H1 (cell line): ENCODE measurements at regions not wholly inside any gene's neighbourhood (a gene's known extent, or its start where the extent isn't known, plus 50 kb on each side); places are given as distances from the start of the nearest gene placed in this dataset.

Experiments
- CTCF ChIA-PET: fragments of 300-600 bp; sonication (Branson Sonifier 250); formaldehyde crosslinking; loops from one replicate; lab custom pipeline; 2021; ENCODE audit not compliant: partially characterized antibody; lab: Charles Lee
- POLR2A ChIA-PET: fragments of 300-600 bp; sonication (Branson Sonifier 250); formaldehyde crosslinking; loops from one replicate; lab custom pipeline; 2021; ENCODE audit warnings: inconsistent platforms; ENCODE audit not compliant: partially characterized antibody; lab: Charles Lee
- DNase-seq, 2 experiments: peaks; one replicate each; pipeline versions ENCODE4 v3.0.0 to v3.0.0-alpha.2; 2010 to 2022; ENCODE audit warnings: low spot score in 2 of 2, low read depth in 1 of 2, mixed read lengths in 1 of 2
- FAIRE-seq: peaks from 2 replicates; lab custom pipeline; 2011; peaks lifted over from hg19 to GRCh38; lab: Jason Lieb, UNC
- H2AFZ ChIP-seq: 2 replicates; pipeline ENCODE4 v1.8.1; 2012; ENCODE audit warnings: low read length, inconsistent platforms
- H2AK5ac ChIP-seq: 2 replicates; pipeline ENCODE4 v1.6.1; 2013; ENCODE audit warnings: low read depth, low read length
- H2BK120ac ChIP-seq: replicated peaks from 2 replicates; pipeline ENCODE3; 2013; ENCODE audit warnings: low read depth, low read length, inconsistent platforms
- H2BK12ac ChIP-seq: 2 replicates; pipeline ENCODE4 v1.6.1; 2013; ENCODE audit warnings: low read depth, low read length
- H2BK15ac ChIP-seq: 2 replicates; pipeline ENCODE4 v1.6.1; 2013; ENCODE audit warnings: low read length
- H2BK20ac ChIP-seq: 2 replicates; pipeline ENCODE4 v1.6.1; 2013; ENCODE audit warnings: low read length
- H2BK5ac ChIP-seq: 2 replicates; pipeline ENCODE4 v1.6.1; 2013; ENCODE audit warnings: low read depth, low read length
- H3K14ac ChIP-seq: 2 replicates; pipeline ENCODE4 v1.6.1; 2013; ENCODE audit warnings: inconsistent platforms; ENCODE audit not compliant: insufficient read length
- H3K18ac ChIP-seq: 2 replicates; pipeline ENCODE4 v1.6.1; 2013; ENCODE audit warnings: low read length; ENCODE audit errors: extremely low read depth
- H3K23ac ChIP-seq: 2 replicates; pipeline ENCODE4 v1.6.1; 2013; ENCODE audit warnings: inconsistent platforms; ENCODE audit not compliant: insufficient read length
- H3K23me2 ChIP-seq: 2 replicates; pipeline ENCODE4 v1.6.1; 2013; ENCODE audit warnings: low read depth, low read length
- H3K27ac ChIP-seq: 2 replicates; pipeline ENCODE4 v1.6.1; 2011; ENCODE audit warnings: low read depth, low read length, inconsistent platforms
- H3K27me3 ChIP-seq, 4 experiments: replicated peaks in 1 of 4; 1 replicate in 1 of 4; 2 replicates in 3 of 4; pipeline versions ENCODE4 v1.6.1 to v1.8.1; 2011 to 2013; ENCODE audit warnings: low read length in 3 of 4, mild to moderate bottlenecking in 3 of 4, inconsistent platforms in 2 of 4, mixed read lengths in 2 of 4, moderate library complexity in 1 of 4; ENCODE audit not compliant: control insufficient read depth in 3 of 4, insufficient read depth in 3 of 4; ENCODE audit errors: extremely low read depth in 1 of 4
- H3K36me3 ChIP-seq, 4 experiments: 2 replicates each; pipeline versions ENCODE4 v1.6.1 to v1.8.1; 2011 to 2013; ENCODE audit warnings: mild to moderate bottlenecking in 4 of 4, low read length in 3 of 4, moderate library complexity in 2 of 4, control low read depth in 1 of 4, inconsistent platforms in 1 of 4; ENCODE audit not compliant: insufficient read depth in 4 of 4, control insufficient read depth in 2 of 4
- H3K4ac ChIP-seq: replicated peaks from 2 replicates; pipeline ENCODE3; 2013; ENCODE audit warnings: low read length, low read depth, mixed read lengths, inconsistent platforms; ENCODE audit not compliant: insufficient read length
- H3K4me1 ChIP-seq, 4 experiments: replicated peaks in 1 of 4; 1 replicate in 1 of 4; 2 replicates in 3 of 4; pipeline versions ENCODE4 v1.6.1 to v1.8.1; 2011 to 2013; ENCODE audit warnings: low read length in 3 of 4, inconsistent platforms in 2 of 4, mixed read lengths in 1 of 4; ENCODE audit not compliant: insufficient read depth in 4 of 4, control insufficient read depth in 3 of 4
- H3K4me2 ChIP-seq, 2 experiments: 2 replicates each; pipeline versions ENCODE4 v1.6.1 to v1.8.1; 2011 to 2013; ENCODE audit warnings: low read depth in 2 of 2, low read length in 2 of 2, control low read depth in 1 of 2, inconsistent platforms in 1 of 2, mild to moderate bottlenecking in 1 of 2; ENCODE audit not compliant: insufficient read depth in 1 of 2
- H3K4me3 ChIP-seq, 4 experiments: fragments of 200-600, 300-600 bp in 1 of 4; sonication (generic), shearing (Covaris generic), sonication (Bioruptor Twin) in 1 of 4; 2 replicates each; pipeline versions ENCODE4 v1.5.1 to v1.8.1; 2011 to 2016; ENCODE audit warnings: low read length in 4 of 4, low read depth in 3 of 4, control low read depth in 2 of 4, inconsistent platforms in 2 of 4, mild to moderate bottlenecking in 2 of 4, mixed read lengths in 1 of 4, moderate library complexity in 1 of 4; ENCODE audit not compliant: insufficient read depth in 2 of 4; ENCODE audit errors: extremely low read depth in 1 of 4
- H3K56ac ChIP-seq: replicated peaks from 2 replicates; pipeline ENCODE3; 2013; ENCODE audit warnings: low read depth, mild to moderate bottlenecking, mixed read lengths, low read length, inconsistent platforms; ENCODE audit not compliant: insufficient read length
- H3K79me1 ChIP-seq: 2 replicates; pipeline ENCODE4 v1.6.1; 2013; ENCODE audit warnings: low read depth, low read length, control low read depth
- H3K79me2 ChIP-seq, 2 experiments: 2 replicates each; pipeline versions ENCODE4 v1.6.1 to v1.8.1; 2012 to 2013; ENCODE audit warnings: low read length in 2 of 2, mild to moderate bottlenecking in 2 of 2, inconsistent platforms in 1 of 2; ENCODE audit not compliant: insufficient read depth in 2 of 2, control insufficient read depth in 1 of 2
- H3K9ac ChIP-seq, 4 experiments: replicated peaks in 1 of 4; 1 replicate in 1 of 4; 2 replicates in 3 of 4; pipeline versions ENCODE4 v1.6.1 to v1.8.1; 2011 to 2013; ENCODE audit warnings: low read depth in 3 of 4, low read length in 3 of 4, control low read depth in 2 of 4, mild to moderate bottlenecking in 2 of 4, moderate library complexity in 2 of 4, inconsistent platforms in 1 of 4; ENCODE audit errors: extremely low read depth in 1 of 4
- H3K9me3 ChIP-seq, 2 experiments: 2 replicates each; pipeline versions ENCODE4 v1.6.1 to v1.8.1; 2012 to 2013; ENCODE audit warnings: mild to moderate bottlenecking in 2 of 2, moderate library complexity in 2 of 2, control low read depth in 1 of 2, inconsistent platforms in 1 of 2, low read depth in 1 of 2, low read length in 1 of 2, mixed read lengths in 1 of 2; ENCODE audit not compliant: insufficient read depth in 2 of 2
- H4K20me1 ChIP-seq, 2 experiments: replicated peaks in 1 of 2; 2 replicates each; pipeline versions ENCODE3 to v1.8.1; 2011 to 2013; ENCODE audit warnings: inconsistent platforms in 2 of 2, low read length in 2 of 2, mild to moderate bottlenecking in 1 of 2; ENCODE audit not compliant: insufficient read depth in 2 of 2, control insufficient read depth in 1 of 2
- H4K5ac ChIP-seq: 2 replicates; pipeline ENCODE4 v1.6.1; 2013; ENCODE audit warnings: low read length, low read depth, mixed read lengths, inconsistent platforms; ENCODE audit not compliant: insufficient read length
- H4K8ac ChIP-seq: 2 replicates; pipeline ENCODE4 v1.8.0; 2013; ENCODE audit warnings: mild to moderate bottlenecking, moderate library complexity, low read length, inconsistent platforms; ENCODE audit not compliant: insufficient read depth; ENCODE audit errors: extremely low read depth
- H4K91ac ChIP-seq: replicated peaks from 2 replicates; pipeline ENCODE3; 2013; ENCODE audit warnings: low read length, mixed read lengths, inconsistent platforms; ENCODE audit not compliant: insufficient read length
- ASH2L ChIP-seq: fragments of 200-600, 300-600 bp; sonication (generic); IDR thresholded peaks from one replicate; pipeline ENCODE4 v1.7.1; 2017; ENCODE audit warnings: low read length
- BACH1 ChIP-seq: IDR thresholded peaks from 2 replicates; pipeline ENCODE4 v1.6.1; 2012; ENCODE audit warnings: low read length, improper control_type of control experiment
- CHD1 ChIP-seq: IDR thresholded peaks from 2 replicates; pipeline ENCODE4 v1.6.1; 2012; ENCODE audit warnings: low read depth, low read length, improper control_type of control experiment
- CTCF ChIP-seq, 3 experiments: IDR thresholded peaks; 1 replicate in 2 of 3; 2 replicates in 1 of 3; pipeline versions ENCODE4 v1.5.1 to v1.6.1; 2011; ENCODE audit warnings: low read length in 3 of 3, mild to moderate bottlenecking in 3 of 3, inconsistent platforms in 2 of 3, low read depth in 1 of 3, moderate library complexity in 1 of 3; ENCODE audit not compliant: insufficient read depth in 1 of 3; ENCODE audit errors: control extremely low read depth in 1 of 3
- JUND ChIP-seq: IDR thresholded peaks from 2 replicates; pipeline ENCODE4 v1.6.1; 2011; ENCODE audit warnings: mild to moderate bottlenecking, improper control_type of control experiment, low read length
- PHF8 ChIP-seq: fragments of 200-600 bp; sonication (generic); conservative IDR thresholded peaks from 2 replicates; pipeline ENCODE4 v1.7.1; 2012; ENCODE audit warnings: low read depth, mild to moderate bottlenecking, inconsistent platforms, low read length, moderate library complexity
- POLR2AphosphoS5 ChIP-seq: IDR thresholded peaks from 2 replicates; pipeline ENCODE4 v1.6.1; 2011; ENCODE audit warnings: low read depth, low read length
- POU5F1 ChIP-seq: IDR thresholded peaks from 2 replicates; pipeline ENCODE4 v1.6.1; 2011; ENCODE audit warnings: low read depth, mild to moderate bottlenecking, low read length, moderate library complexity
- RAD21 ChIP-seq, 2 experiments: IDR thresholded peaks in 1 of 2; conservative IDR thresholded peaks in 1 of 2; 2 replicates each; pipeline ENCODE4 v1.6.1; 2011; ENCODE audit warnings: low read depth in 2 of 2, low read length in 2 of 2, improper control_type of control experiment in 1 of 2, inconsistent platforms in 1 of 2, mild to moderate bottlenecking in 1 of 2, moderate library complexity in 1 of 2
- SAP30 ChIP-seq: fragments of 300-600 bp; sonication (generic); IDR thresholded peaks from 2 replicates; pipeline ENCODE4 v1.7.1; 2012; ENCODE audit warnings: low read length, moderate library complexity, mild to moderate bottlenecking, inconsistent platforms; ENCODE audit not compliant: insufficient read depth, insufficient replicate concordance
- TBP ChIP-seq: IDR thresholded peaks from 2 replicates; pipeline ENCODE4 v1.6.1; 2011; ENCODE audit warnings: low read depth, low read length, improper control_type of control experiment
- WGBS, 2 experiments: shearing (Covaris generic) in 1 of 2; methylation state at CpG; one replicate each; pipeline versions ENCODE4 v1.1.6 to v1.1.7; 2013 to 2015; ENCODE audit warnings: low lambda C conversion rate in 2 of 2, mixed read lengths in 2 of 2, inconsistent platforms in 1 of 2, low coverage in 1 of 2, missing lambda C conversion rate in 1 of 2; ENCODE audit not compliant: insufficient replicate concordance in 2 of 2, insufficient coverage in 1 of 2, insufficient read length in 1 of 2; ENCODE audit errors: extremely low coverage in 1 of 2, missing lambda C conversion rate in 1 of 2; 5-methylcytosine and 5-hydroxymethylcytosine counted together

GRCh38 chr3:10741891-10742671 lies 73.9 kb upstream of the SLC6A11 start:
- H3K27ac ChIP-seq, result no peak overlapping the region
- H3K4me2 ChIP-seq, result no peak overlapping the region
- no peak overlapping the region for H2AK5ac ChIP-seq
- no peaks in the 10 kb centered on the region for H3K79me1 ChIP-seq
- POLR2A ChIA-PET, result no interaction called here
- H2AFZ ChIP-seq, result no peak overlapping the region
- peaks cover 0 to 5% (median 2%) of the 10 kb centered on the region in 4 experiments; a peak in 4 of 7 replicates for H3K27me3 ChIP-seq
- no peak overlapping the region for H2BK15ac ChIP-seq
- no peak overlapping the region for H2BK20ac ChIP-seq
- H3K56ac ChIP-seq, result no peak overlapping the region
- 82% methylated on average over 6 of the region's 10 CpGs; no CpG with 5 or more reads in 1 of the 2 experiments for WGBS, 2 experiments
- H3K36me3 ChIP-seq, result no peaks in the 10 kb centered on the region
- DNase-seq (no peak), FAIRE-seq (no peak)
- CTCF ChIA-PET, result interaction anchor here (3.8 kb wide), 1 partner anchor 12 kb away, joined by 20 read pairs; no protein-coding TSS in a partner anchor
- H2BK12ac ChIP-seq, result no peak overlapping the region
- no peak overlapping the region for H4K5ac ChIP-seq
- no peaks in the 10 kb centered on the region for H4K20me1 ChIP-seq
- H2BK5ac ChIP-seq, result no peak overlapping the region
- H3K4ac ChIP-seq, result no peak overlapping the region
- no peak overlapping the region for H3K14ac ChIP-seq
- no peaks in the 10 kb centered on the region for H3K79me2 ChIP-seq
- no peaks in the 10 kb centered on the region for H3K9me3 ChIP-seq
- H4K8ac ChIP-seq, result no peak overlapping the region
- H4K91ac ChIP-seq, result no peak overlapping the region
- H2BK120ac ChIP-seq, result no peak overlapping the region
- H3K23ac ChIP-seq, result no peak overlapping the region
- H3K23me2 ChIP-seq, result no peaks in the 10 kb centered on the region
- H3K4me3 ChIP-seq, result no peak overlapping the region
- no peaks in the 10 kb centered on the region for H3K4me1 ChIP-seq
- H3K18ac ChIP-seq, result no peak overlapping the region
- no peak overlapping the region for H3K9ac ChIP-seq
- TF ChIP-seq CHD1 (no peak), RAD21 (IDR thresholded peaks at IDR 0.05 in 1 of 2, conservative IDR thresholded peaks at IDR 0.05 in 1 of 2; ENCODE audit: low read depth in 2 of 2, low read length in 2 of 2) (no peak), POU5F1 (no peak), CTCF (IDR thresholded peaks at IDR 0.05; ENCODE audit: control extremely low read depth in 1 of 3, insufficient read depth in 1 of 3, low read depth in 1 of 3, low read length in 3 of 3) (no peak), ASH2L (no peak), JUND (no peak), TBP (no peak), SAP30 (no peak), BACH1 (no peak), POLR2AphosphoS5 (no peak), PHF8 (no peak)
